CD8-positive, alpha-beta memory T cell (primary cell): ENCODE measurements at regions not wholly inside any gene's neighbourhood (a gene's known extent, or its start where the extent isn't known, plus 50 kb on each side); places are given as distances from the start of the nearest gene placed in this dataset.
"Not testable (repeated sequence)": the region's sequence is repeated elsewhere in the genome, so short reads cannot be mapped to it uniquely, and the experiment has no call there.

Experiments
- CTCF ChIA-PET: fragments of 350-600 bp; sonication (Branson Sonifier 250); formaldehyde crosslinking; loops from one replicate; lab custom pipeline; 2021; ENCODE audit warnings: antibody characterized with exemption; lab: Charles Lee
- POLR2A ChIA-PET: fragments of 350-600 bp; sonication (Branson Sonifier 250); formaldehyde crosslinking; loops from one replicate; lab custom pipeline; 2021; ENCODE audit warnings: antibody characterized with exemption; lab: Charles Lee
- DNase-seq, 5 donors: peaks; one replicate each; pipeline versions ENCODE4 v3.0.0 to v3.0.0-alpha.2; 2020 to 2022; ENCODE audit warnings: mixed read lengths in 1 of 5
- H3K27ac ChIP-seq: one replicate; pipeline ENCODE4 v1.7.0; 2013; ENCODE audit warnings: low read depth, mild to moderate bottlenecking, low read length, moderate library complexity
- H3K27me3 ChIP-seq: 2 replicates; pipeline ENCODE4 v1.7.0; 2013; ENCODE audit warnings: low read length, mild to moderate bottlenecking; ENCODE audit not compliant: insufficient read depth, poor library complexity, severe bottlenecking
- H3K36me3 ChIP-seq: 2 replicates; pipeline ENCODE4 v1.7.0; 2013; ENCODE audit warnings: mild to moderate bottlenecking, low read length, moderate library complexity; ENCODE audit not compliant: insufficient read depth
- H3K4me1 ChIP-seq: 2 replicates; pipeline ENCODE4 v1.7.0; 2013; ENCODE audit warnings: mild to moderate bottlenecking, low read length, moderate library complexity; ENCODE audit not compliant: insufficient read depth
- H3K4me3 ChIP-seq: 2 replicates; pipeline ENCODE4 v1.7.0; 2013; ENCODE audit warnings: mild to moderate bottlenecking, low read length
- H3K9me3 ChIP-seq: 2 replicates; pipeline ENCODE4 v1.7.0; 2013; ENCODE audit warnings: mild to moderate bottlenecking, low read length
- H3K27ac Mint-ChIP-seq, 8 donors: one replicate each; pipeline ENCODE4 v1.8.0; 2020 to 2021; ENCODE audit warnings: mixed read lengths in 8 of 8, mild to moderate bottlenecking in 6 of 8, inconsistent platforms in 3 of 8, moderate library complexity in 3 of 8
- H3K27me3 Mint-ChIP-seq, 2 donors: one replicate each; pipeline ENCODE4 v1.8.0; 2020 to 2021; ENCODE audit warnings: mixed read lengths in 2 of 2, mild to moderate bottlenecking in 1 of 2, moderate library complexity in 1 of 2
- H3K36me3 Mint-ChIP-seq, 3 donors: one replicate each; pipeline ENCODE4 v1.8.0; 2020 to 2021; ENCODE audit warnings: mixed read lengths in 3 of 3, inconsistent platforms in 1 of 3, mild to moderate bottlenecking in 1 of 3
- H3K4me1 Mint-ChIP-seq, 3 donors: one replicate each; pipeline ENCODE4 v1.8.0; 2020 to 2021; ENCODE audit warnings: mixed read lengths in 3 of 3, inconsistent platforms in 1 of 3, mild to moderate bottlenecking in 1 of 3
- H3K4me3 Mint-ChIP-seq, 7 donors: one replicate each; pipeline ENCODE4 v1.8.0; 2020 to 2021; ENCODE audit warnings: mixed read lengths in 7 of 7, mild to moderate bottlenecking in 6 of 7, moderate library complexity in 4 of 7, inconsistent platforms in 2 of 7
- H3K9me3 Mint-ChIP-seq, 5 donors: one replicate each; pipeline ENCODE4 v1.8.0; 2020 to 2022; ENCODE audit warnings: mixed read lengths in 5 of 5, mild to moderate bottlenecking in 3 of 5, moderate library complexity in 2 of 5, inconsistent platforms in 1 of 5

GRCh38 chr3:127081001-127081720 lies 98.2 kb downstream of the PLXNA1 start:
- CTCF ChIA-PET = no interaction called here
- no peak overlapping the region for H3K27ac ChIP-seq
- no peaks in the 10 kb centered on the region for H3K36me3 ChIP-seq
- H3K9me3 ChIP-seq = no peaks in the 10 kb centered on the region
- H3K27me3 Mint-ChIP-seq = peaks cover 0 to 9% of the 10 kb centered on the region in 2 donors
- POLR2A ChIA-PET = no interaction called here
- H3K4me3 ChIP-seq = no peak overlapping the region
- H3K36me3 Mint-ChIP-seq = no peaks in the 10 kb centered on the region
- no peaks in the 10 kb centered on the region for H3K4me1 Mint-ChIP-seq
- H3K9me3 Mint-ChIP-seq = no peaks in the 10 kb centered on the region
- no peaks in the 10 kb centered on the region for H3K4me1 ChIP-seq
- no peak overlapping the region for H3K27ac Mint-ChIP-seq
- DNase-seq = peak in 1 of 5 donors; percentile 32
- H3K4me3 Mint-ChIP-seq = no peak overlapping the region
- H3K27me3 ChIP-seq = no peaks in the 10 kb centered on the region

GRCh38 chr3:127082066-127082465 lies 99.2 kb downstream of the PLXNA1 start:
- no peak for DNase-seq
- no peaks in the 10 kb centered on the region for H3K4me1 Mint-ChIP-seq
- no peaks in the 10 kb centered on the region for H3K4me1 ChIP-seq
- no peaks in the 10 kb centered on the region for H3K36me3 ChIP-seq
- H3K36me3 Mint-ChIP-seq = no peaks in the 10 kb centered on the region
- POLR2A ChIA-PET = no interaction called here
- no peak overlapping the region for H3K4me3 Mint-ChIP-seq
- H3K4me3 ChIP-seq = no peak overlapping the region
- H3K27me3 ChIP-seq = no peaks in the 10 kb centered on the region
- H3K27ac Mint-ChIP-seq = no peak overlapping the region
- peaks cover 0 to 9% of the 10 kb centered on the region in 2 donors for H3K27me3 Mint-ChIP-seq
- CTCF ChIA-PET = no interaction called here
- H3K9me3 Mint-ChIP-seq = no peaks in the 10 kb centered on the region
- no peak overlapping the region for H3K27ac ChIP-seq
- no peaks in the 10 kb centered on the region for H3K9me3 ChIP-seq

- Mint-ChIP-seq H3K27ac (no peak overlapping the region), H3K36me3 (no peaks in the 10 kb centered on the region), H3K27me3 (peaks cover 0 to 6% of the 10 kb centered on the region in 2 donors), H3K4me3 (no peak overlapping the region), H3K9me3 (no peaks in the 10 kb centered on the region), H3K4me1 (no peaks in the 10 kb centered on the region)
- no peak for DNase-seq
- H3K27ac ChIP-seq = no peak overlapping the region
- no peaks in the 10 kb centered on the region for H3K36me3 ChIP-seq
- ChIA-PET CTCF (no interaction called here), POLR2A (no interaction called here)
- no peaks in the 10 kb centered on the region for H3K27me3 ChIP-seq
- H3K4me1 ChIP-seq = no peaks in the 10 kb centered on the region
- no peaks in the 10 kb centered on the region for H3K9me3 ChIP-seq
- no peak overlapping the region for H3K4me3 ChIP-seq
Observed at GRCh38 chr3:127083778-127084397, 101.0 kb downstream of the PLXNA1 start.

- Mint-ChIP-seq H3K27me3 (peaks cover 3 to 8% of the 10 kb centered on the region in 2 donors), H3K27ac (no peak overlapping the region), H3K36me3 (no peaks in the 10 kb centered on the region), H3K4me3 (no peak overlapping the region), H3K9me3 (no peaks in the 10 kb centered on the region), H3K4me1 (no peaks in the 10 kb centered on the region)
- POLR2A ChIA-PET = no interaction called here
- H3K4me3 ChIP-seq = no peak overlapping the region
- H3K9me3 ChIP-seq = no peaks in the 10 kb centered on the region
- H3K4me1 ChIP-seq = no peaks in the 10 kb centered on the region
- H3K27me3 ChIP-seq = no peaks in the 10 kb centered on the region
- H3K27ac ChIP-seq = no peak overlapping the region
- no peak for DNase-seq
- H3K36me3 ChIP-seq = no peaks in the 10 kb centered on the region
- CTCF ChIA-PET = no interaction called here
Observed at GRCh38 chr3:127084401-127084990, 101.6 kb downstream of the PLXNA1 start.

- Mint-ChIP-seq H3K36me3 (no peaks in the 10 kb centered on the region), H3K9me3 (no peaks in the 10 kb centered on the region), H3K27me3 (peaks cover 7 to 13% of the 10 kb centered on the region in 2 donors), H3K4me1 (no peaks in the 10 kb centered on the region), H3K27ac (peak overlapping the region in 1 of 8 donors; percentile 13), H3K4me3 (no peak overlapping the region)
- ChIA-PET POLR2A (no interaction called here), CTCF (no interaction called here)
- no peak for DNase-seq
- Histone ChIP-seq H3K4me1 (no peaks in the 10 kb centered on the region), H3K4me3 (no peak overlapping the region), H3K36me3 (no peaks in the 10 kb centered on the region), H3K27me3 (no peaks in the 10 kb centered on the region), H3K27ac (no peak overlapping the region), H3K9me3 (no peaks in the 10 kb centered on the region)
Observed at GRCh38 chr3:127085576-127085975, 102.7 kb downstream of the PLXNA1 start.

- H3K36me3 Mint-ChIP-seq, H3K27ac Mint-ChIP-seq, H3K9me3 Mint-ChIP-seq, POLR2A ChIA-PET, H3K4me1 Mint-ChIP-seq, H3K9me3 ChIP-seq, H3K4me3 ChIP-seq, H3K27me3 ChIP-seq, DNase-seq, CTCF ChIA-PET, H3K4me3 Mint-ChIP-seq, H3K36me3 ChIP-seq, H3K4me1 ChIP-seq, H3K27ac ChIP-seq: not testable (repeated sequence)
- H3K27me3 Mint-ChIP-seq = peaks cover 12 to 13% of the 10 kb centered on the region in 2 donors
Observed at GRCh38 chr3:127086591-127086990, 103.7 kb downstream of the PLXNA1 start.

- no peak for DNase-seq
- no peak overlapping the region for H3K4me3 ChIP-seq
- H3K27me3 ChIP-seq = no peaks in the 10 kb centered on the region
- Mint-ChIP-seq H3K4me3 (no peak overlapping the region), H3K27ac (no peak overlapping the region), H3K36me3 (no peaks in the 10 kb centered on the region), H3K27me3 (peaks cover 14 to 16% of the 10 kb centered on the region in 2 donors), H3K9me3 (no peaks in the 10 kb centered on the region), H3K4me1 (no peaks in the 10 kb centered on the region)
- H3K27ac ChIP-seq = no peak overlapping the region
- ChIA-PET CTCF (no interaction called here), POLR2A (no interaction called here)
- no peaks in the 10 kb centered on the region for H3K4me1 ChIP-seq
- H3K9me3 ChIP-seq = no peaks in the 10 kb centered on the region
- no peaks in the 10 kb centered on the region for H3K36me3 ChIP-seq
Observed at GRCh38 chr3:127087441-127087840, 104.5 kb downstream of the PLXNA1 start.

- ChIA-PET POLR2A (no interaction called here), CTCF (no interaction called here)
- Histone ChIP-seq H3K27me3 (no peaks in the 10 kb centered on the region), H3K36me3 (no peaks in the 10 kb centered on the region), H3K4me1 (no peaks in the 10 kb centered on the region), H3K27ac (no peak overlapping the region), H3K9me3 (no peaks in the 10 kb centered on the region), H3K4me3 (no peak overlapping the region)
- no peaks in the 10 kb centered on the region for H3K4me1 Mint-ChIP-seq
- DNase-seq = no peak
- H3K27ac Mint-ChIP-seq = peak overlapping the region in 1 of 8 donors; percentile 12
- H3K36me3 Mint-ChIP-seq = no peaks in the 10 kb centered on the region
- no peak overlapping the region for H3K4me3 Mint-ChIP-seq
- H3K27me3 Mint-ChIP-seq = peaks cover 11 to 16% of the 10 kb centered on the region in 2 donors
- no peaks in the 10 kb centered on the region for H3K9me3 Mint-ChIP-seq
Observed at GRCh38 chr3:127088511-127089351, 104.2 kb upstream of the PRR23E start.
